GM21381 (cell line): ENCODE measurements at regions not wholly inside any gene's neighbourhood (a gene's known extent, or its start where the extent isn't known, plus 50 kb on each side); places are given as distances from the start of the nearest gene placed in this dataset.

Experiments
- ATAC-seq: cut with Tn5 transposase; IDR thresholded peaks from one replicate; pipeline ENCODE4 v1.9.1; 2021; ENCODE audit warnings: mild to moderate bottlenecking, moderate library complexity; ENCODE audit not compliant: unreplicated experiment

GRCh38 chr1:60411591-60411990 is 338.0 kb upstream of the C1orf87 start:
- no peak for ATAC-seq

DNA sequence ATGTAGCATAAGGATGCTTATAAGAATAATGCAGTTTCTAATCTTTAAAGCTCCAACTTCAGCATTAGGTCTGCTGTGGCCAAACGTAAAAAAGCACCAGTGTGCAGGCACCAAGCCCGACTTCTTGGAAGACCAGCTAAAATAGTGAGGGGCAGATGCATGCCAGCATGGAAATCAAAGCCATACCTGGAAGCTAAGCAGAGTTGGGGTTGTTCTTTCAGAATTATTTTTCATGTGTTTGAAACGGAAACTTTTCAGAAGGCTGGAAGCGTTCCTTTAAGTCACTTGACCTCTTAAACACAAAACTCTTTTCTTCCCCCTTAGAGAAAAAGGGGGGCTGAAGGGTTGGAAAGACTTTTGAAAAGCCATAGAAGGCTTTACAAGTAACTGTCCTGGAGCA is 329.2 kb upstream of the C1orf87 start:
- no peak for ATAC-seq

- ATAC-seq: no peak
Measured at GRCh38 chr1:60402216-60402615, 328.6 kb upstream of the C1orf87 start.

- ATAC-seq: no peak
Measured at GRCh38 chr1:60394436-60394835, 320.9 kb upstream of the C1orf87 start.

GRCh38 chr1:60390593-60391282 is 317.2 kb upstream of the C1orf87 start:
- no peak for ATAC-seq

GRCh38 chr1:60388092-60388987 is 314.8 kb upstream of the C1orf87 start:
- ATAC-seq: no peak

DNA sequence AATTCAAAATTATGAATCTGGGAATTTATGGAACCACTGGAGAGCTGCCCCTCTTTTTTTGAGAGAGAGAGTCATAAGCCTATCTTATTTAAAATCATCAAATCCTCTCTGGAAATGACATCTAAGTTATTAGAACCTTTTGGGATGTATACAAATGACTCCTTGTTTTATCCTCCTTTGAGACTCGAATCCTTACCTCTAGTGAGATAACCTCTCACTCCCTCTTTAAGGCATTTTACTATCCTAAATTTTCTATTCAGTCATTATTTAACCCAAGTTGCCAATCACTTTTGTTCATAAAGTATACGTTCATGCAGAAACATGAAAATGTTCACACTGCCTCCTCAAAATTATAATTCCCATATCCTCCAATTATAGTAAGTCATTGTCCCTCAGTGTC is 313.6 kb upstream of the C1orf87 start:
- ATAC-seq: no peak

- no peak for ATAC-seq
Measured at GRCh38 chr1:60386249-60386648, 312.7 kb upstream of the C1orf87 start.

- ATAC-seq: no peak
Measured at GRCh38 chr1:60376196-60376595, 302.6 kb upstream of the C1orf87 start.

DNA sequence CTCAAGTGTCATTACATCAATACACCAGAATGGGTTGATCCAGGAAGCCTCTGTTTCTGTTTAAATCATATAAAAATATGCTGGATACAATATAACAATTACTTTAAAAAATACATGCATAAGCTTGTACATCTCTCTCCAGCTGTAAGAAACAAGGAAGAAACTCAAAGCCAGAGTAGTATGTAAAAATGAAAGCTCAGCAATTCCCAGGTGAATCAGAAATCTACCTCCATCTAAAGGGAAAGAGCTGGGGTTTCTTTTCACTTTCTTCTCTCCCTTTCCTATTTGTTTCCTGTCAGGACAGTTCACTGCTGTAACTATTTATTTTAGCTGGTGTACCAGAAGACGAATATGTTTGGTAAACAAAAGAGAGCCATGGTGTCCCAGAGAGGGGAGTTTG is 301.0 kb upstream of the C1orf87 start:
- no peak for ATAC-seq

DNA sequence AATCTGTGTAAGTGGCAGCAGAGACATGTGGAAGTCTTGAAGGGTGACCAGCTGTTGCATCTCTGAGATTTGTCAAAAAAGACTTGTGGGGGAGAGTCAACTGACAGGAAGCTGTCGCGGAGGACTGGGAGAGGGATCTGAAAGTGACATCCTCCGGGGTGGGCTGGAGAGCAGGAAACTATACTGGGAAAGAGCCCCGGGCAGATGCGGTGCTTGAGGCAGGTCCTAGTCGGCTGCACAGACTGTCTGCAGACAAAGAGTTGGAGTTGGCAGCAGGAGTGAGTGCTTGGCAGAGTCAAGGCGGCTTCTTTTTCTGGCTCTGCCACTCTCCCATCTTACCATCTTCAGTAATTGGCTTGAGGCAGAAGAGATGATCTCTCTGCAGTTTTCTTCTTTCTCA is 294.0 kb upstream of the C1orf87 start:
- ATAC-seq: no peak

DNA sequence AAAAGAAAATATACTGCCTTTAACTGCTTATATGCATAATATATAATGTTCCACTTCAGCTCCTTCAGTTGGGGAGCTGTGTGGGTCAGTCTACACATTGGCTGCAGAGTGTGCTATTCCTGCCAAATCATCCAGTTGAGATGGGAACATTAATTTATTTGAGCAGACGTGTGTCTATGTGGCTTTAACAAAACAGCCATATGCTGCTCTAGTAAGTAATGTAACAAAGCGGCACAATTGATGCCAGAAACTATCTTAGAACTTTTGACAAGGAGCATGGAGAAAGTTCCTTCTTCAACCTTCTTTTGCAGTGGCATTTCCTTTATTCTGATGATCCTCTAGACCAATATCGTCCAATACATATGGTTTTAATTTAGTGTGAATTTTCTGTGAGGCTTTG is 285.9 kb upstream of the C1orf87 start:
- no peak for ATAC-seq

GRCh38 chr1:60350531-60350930 is 277.0 kb upstream of the C1orf87 start:
- no peak for ATAC-seq

DNA sequence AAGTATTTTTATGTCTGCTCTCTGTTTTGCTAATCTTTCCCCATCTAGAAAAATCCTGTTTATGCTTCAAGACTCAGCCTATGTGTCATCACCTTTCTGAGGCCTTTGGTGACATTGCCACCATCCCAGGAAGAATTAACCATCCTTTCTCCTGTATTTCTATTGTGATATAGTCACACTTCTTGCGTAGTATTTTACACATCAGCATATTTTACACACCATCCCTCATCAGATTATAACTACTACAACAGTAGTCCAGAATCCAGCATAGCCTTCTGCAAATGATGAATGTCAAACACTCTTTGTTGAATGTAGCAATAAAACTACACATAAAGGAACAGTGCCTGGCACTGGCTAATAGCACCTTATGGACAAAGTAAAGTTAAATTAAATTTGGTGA is 275.3 kb upstream of the C1orf87 start:
- ATAC-seq: no peak

DNA sequence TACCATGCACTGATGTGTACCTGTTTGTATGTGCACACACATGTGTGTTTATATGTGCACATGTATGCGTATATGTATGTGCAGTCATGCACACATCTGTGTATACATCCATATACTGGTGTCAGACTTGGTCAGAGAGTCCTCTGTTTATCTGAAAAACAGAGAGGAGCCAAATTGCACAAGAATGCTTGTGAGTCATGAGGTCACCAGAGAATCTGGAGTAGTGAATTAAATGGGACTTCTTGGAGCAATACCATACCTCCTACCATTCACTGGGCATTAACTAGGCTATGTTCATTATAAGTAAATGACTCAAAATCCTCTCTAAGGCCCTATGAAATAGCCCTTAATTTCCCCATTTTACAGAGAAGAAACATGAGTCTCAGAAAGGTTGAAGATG is 272.1 kb upstream of the C1orf87 start:
- no peak for ATAC-seq

DNA sequence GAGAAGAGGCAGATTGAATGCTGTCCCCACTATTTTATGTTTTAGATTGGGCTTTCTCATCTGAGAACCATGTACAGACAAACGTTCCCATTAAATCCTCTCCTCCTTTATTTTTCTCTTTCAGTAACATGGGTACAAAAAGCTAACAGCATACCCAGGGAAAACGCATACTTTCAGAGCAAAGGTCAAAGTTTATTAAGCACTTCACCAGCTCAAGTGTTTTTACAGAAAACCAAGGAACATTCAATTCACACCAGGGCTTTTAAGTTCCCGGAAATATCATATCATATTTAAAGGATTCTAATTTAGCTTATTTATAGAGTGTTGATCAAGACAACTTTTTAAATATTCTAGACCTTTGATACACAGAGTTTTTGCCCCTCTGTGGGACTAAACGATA is 271.5 kb upstream of the C1orf87 start:
- ATAC-seq: no peak

DNA sequence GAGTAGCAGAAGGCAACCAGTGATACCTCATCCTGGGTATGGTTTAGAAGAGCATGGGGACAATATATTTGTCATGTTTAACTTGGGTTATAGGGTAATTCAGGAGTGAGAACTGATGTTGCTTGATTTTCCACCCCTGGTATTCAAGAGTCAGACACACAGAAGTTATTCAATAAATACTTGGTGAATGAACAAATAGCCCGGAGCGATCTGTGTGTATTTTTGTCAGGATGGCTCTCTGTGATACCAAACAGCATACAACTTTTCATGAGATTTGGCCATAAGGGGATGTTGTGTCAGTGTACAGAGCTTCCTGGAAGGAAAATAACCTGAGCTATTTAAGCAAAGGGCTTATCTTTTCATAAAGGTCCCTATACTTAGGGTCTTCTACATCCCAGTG is 270.2 kb upstream of the C1orf87 start:
- ATAC-seq: no peak

- no peak for ATAC-seq
Measured at GRCh38 chr1:60342569-60342968, 269.0 kb upstream of the C1orf87 start.

DNA sequence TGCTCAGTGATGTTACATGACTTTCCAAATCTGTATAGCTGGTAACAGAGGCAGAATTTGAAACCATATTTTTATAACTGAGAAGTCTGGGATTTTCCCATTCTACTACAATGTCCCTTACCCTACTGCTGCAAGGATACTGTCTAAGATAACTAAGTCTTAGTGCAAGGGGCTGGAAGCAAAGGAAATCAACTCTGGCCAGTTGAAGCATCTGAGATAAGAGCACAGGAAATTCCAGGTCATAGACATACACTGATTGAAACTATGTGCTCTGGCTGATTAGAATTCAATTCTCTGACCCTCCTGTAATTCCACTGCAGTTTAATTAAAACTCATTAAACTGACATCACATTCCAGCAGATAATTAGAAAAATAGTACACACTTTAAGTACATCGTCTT is 267.7 kb upstream of the C1orf87 start:
- ATAC-seq: no peak

DNA sequence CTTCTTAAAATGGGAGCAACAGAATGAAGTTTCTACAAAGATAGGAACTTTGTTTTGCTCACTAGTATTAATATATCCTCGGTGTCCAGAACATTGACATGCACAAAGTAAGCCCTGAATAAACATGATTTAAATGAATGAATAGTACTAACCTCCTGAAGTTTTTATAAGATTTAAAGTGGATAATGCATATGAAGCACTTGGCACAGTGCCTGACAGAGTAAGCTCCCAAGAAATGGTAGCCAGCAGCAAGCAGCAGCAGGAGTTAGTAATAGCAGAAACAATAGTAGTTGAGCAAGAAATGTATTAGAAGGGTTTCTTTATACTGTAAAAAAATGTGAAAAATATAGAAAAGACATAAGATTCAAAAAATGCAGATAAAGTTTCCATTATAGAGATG is 258.1 kb upstream of the C1orf87 start:
- ATAC-seq: no peak

DNA sequence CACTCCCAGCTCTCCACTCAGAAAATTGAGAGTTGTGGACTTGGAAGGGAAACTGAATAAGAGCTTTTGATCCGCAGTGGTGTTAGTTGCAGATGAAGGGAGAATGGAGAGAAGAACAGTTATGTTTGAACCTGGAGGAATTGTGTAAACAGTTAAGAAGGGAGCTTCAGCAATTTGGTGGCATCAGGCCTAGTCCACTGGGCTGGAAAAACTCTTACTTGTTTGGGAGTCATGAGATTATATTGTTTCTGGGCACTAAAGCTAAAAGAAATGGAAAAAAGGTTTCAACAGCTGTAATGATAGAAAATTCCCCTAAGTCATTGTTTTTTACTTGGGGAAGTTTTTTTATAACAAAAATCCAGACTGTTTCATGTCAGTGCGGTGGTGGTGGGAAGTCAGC is 256.1 kb upstream of the C1orf87 start:
- ATAC-seq: no peak

- ATAC-seq: no peak
Measured at GRCh38 chr1:60311838-60312237, 238.3 kb upstream of the C1orf87 start.
